GM12878 (cell line): ENCODE measurements at regions not wholly inside any gene's neighbourhood (a gene's known extent, or its start where the extent isn't known, plus 50 kb on each side); places are given as distances from the start of the nearest gene placed in this dataset.

ENCODE experiments used
- ASH2L ChIP-seq: fragments of 300-600, 200-600 bp; sonication (generic); IDR thresholded peaks from 2 replicates; pipeline ENCODE4 v1.6.1; 2017; ENCODE audit warnings: low read depth, mild to moderate bottlenecking, borderline replicate concordance
- GABPA ChIP-seq: IDR thresholded peaks from 2 replicates; pipeline ENCODE4 v1.6.1; 2014; ENCODE audit warnings: antibody characterized with exemption, low read depth, mild to moderate bottlenecking, inconsistent platforms
- IKZF2 ChIP-seq, 2 experiments: fragments of 450-650 bp; IDR thresholded peaks; 2 replicates each; pipeline ENCODE4 v1.6.1; 2017; ENCODE audit warnings: mild to moderate bottlenecking in 2 of 2, moderate library complexity in 2 of 2
- MEF2A ChIP-seq: IDR thresholded peaks from 2 replicates; pipeline ENCODE4 v1.6.1; 2011; ENCODE audit warnings: low read depth, mild to moderate bottlenecking, low read length, moderate library complexity; ENCODE audit not compliant: insufficient read depth
- POLR2A ChIP-seq: IDR thresholded peaks from 2 replicates; pipeline ENCODE4 v1.6.1; 2011; ENCODE audit warnings: low read depth, mild to moderate bottlenecking, low read length
- POLR2AphosphoS5 ChIP-seq: IDR thresholded peaks from 2 replicates; pipeline ENCODE4 v1.6.1; 2011; ENCODE audit warnings: mild to moderate bottlenecking, low read length, inconsistent platforms
- POU2F2 ChIP-seq: IDR thresholded peaks from 3 replicates; pipeline ENCODE4 v1.6.1; 2011; ENCODE audit warnings: low read depth, mild to moderate bottlenecking, low read length, borderline replicate concordance
- RAD21 ChIP-seq: IDR thresholded peaks from 2 replicates; pipeline ENCODE4 v1.6.1; 2011; ENCODE audit warnings: mild to moderate bottlenecking, low read depth, low read length, moderate library complexity; ENCODE audit not compliant: insufficient read depth
- SIN3A ChIP-seq: IDR thresholded peaks from 2 replicates; pipeline ENCODE4 v1.6.1; 2012; ENCODE audit warnings: low read depth, low read length, improper control_type of control experiment
- TCF12 ChIP-seq: IDR thresholded peaks from 2 replicates; pipeline ENCODE4 v1.6.1; 2011; ENCODE audit warnings: low read depth, mild to moderate bottlenecking, low read length
- TCF7 ChIP-seq: IDR thresholded peaks from 2 replicates; pipeline ENCODE4 v1.6.1; 2014; ENCODE audit warnings: antibody characterized with exemption, borderline replicate concordance
- YY1 ChIP-seq: IDR thresholded peaks from 2 replicates; pipeline ENCODE4 v1.6.1; 2011; ENCODE audit warnings: low read depth, mild to moderate bottlenecking, low read length
- TF ChIP-seq, protein P1 (sequence below), 3 experiments: IDR thresholded peaks in 2 of 3; conservative IDR thresholded peaks in 1 of 3; 2 replicates each; pipeline ENCODE4 v1.5.1; 2011; ENCODE audit warnings: low read depth in 3 of 3, low read length in 3 of 3, mild to moderate bottlenecking in 3 of 3, control low read depth in 2 of 3, moderate library complexity in 2 of 3, inconsistent platforms in 1 of 3, mixed read lengths in 1 of 3; ENCODE audit not compliant: control insufficient read depth in 2 of 3, insufficient read depth in 1 of 3; ENCODE audit errors: extremely low read depth in 1 of 3
- TF ChIP-seq, protein P2 (sequence below): IDR thresholded peaks from 2 replicates; pipeline ENCODE4 v1.6.1; 2011; ENCODE audit warnings: low read depth, low read length, improper control_type of control experiment, borderline replicate concordance

DNA sequence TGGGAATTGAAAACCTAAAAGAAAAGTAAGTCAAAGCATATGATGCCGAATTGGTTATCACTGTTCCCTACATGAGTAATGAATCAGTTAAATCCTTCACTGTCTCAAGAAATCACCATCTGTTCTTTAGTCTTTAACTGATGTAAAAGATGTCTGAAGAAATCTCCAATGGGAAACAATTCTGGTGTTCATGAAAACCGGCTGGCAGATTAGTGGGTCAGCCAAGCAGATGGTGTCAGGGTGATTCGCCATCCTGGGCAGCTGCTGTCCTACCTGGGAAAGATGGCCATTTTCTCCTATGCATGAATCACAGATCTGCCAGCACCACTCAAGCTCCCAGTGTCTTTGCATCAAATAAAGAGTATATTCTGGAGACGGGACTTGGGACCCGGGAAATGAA lies 925.2 kb upstream of the GHITM start:
- TF ChIP-seq MEF2A (no peak), POLR2A (no peak), ASH2L (no peak), TCF12 (no peak), RAD21 (no peak), POU2F2 (no peak), SIN3A (no peak), POLR2AphosphoS5 (no peak), TCF7 (no peak), IKZF2 (IDR thresholded peaks at IDR 0.05) (no peak), GABPA (no peak), YY1 (no peak)
- TF ChIP-seq, protein P1, sequence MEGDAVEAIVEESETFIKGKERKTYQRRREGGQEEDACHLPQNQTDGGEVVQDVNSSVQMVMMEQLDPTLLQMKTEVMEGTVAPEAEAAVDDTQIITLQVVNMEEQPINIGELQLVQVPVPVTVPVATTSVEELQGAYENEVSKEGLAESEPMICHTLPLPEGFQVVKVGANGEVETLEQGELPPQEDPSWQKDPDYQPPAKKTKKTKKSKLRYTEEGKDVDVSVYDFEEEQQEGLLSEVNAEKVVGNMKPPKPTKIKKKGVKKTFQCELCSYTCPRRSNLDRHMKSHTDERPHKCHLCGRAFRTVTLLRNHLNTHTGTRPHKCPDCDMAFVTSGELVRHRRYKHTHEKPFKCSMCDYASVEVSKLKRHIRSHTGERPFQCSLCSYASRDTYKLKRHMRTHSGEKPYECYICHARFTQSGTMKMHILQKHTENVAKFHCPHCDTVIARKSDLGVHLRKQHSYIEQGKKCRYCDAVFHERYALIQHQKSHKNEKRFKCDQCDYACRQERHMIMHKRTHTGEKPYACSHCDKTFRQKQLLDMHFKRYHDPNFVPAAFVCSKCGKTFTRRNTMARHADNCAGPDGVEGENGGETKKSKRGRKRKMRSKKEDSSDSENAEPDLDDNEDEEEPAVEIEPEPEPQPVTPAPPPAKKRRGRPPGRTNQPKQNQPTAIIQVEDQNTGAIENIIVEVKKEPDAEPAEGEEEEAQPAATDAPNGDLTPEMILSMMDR (IDR thresholded peaks at IDR 0.05 in 2 of 3, conservative IDR thresholded peaks at IDR 0.05 in 1 of 3; ENCODE audit: control insufficient read depth in 2 of 3, extremely low read depth in 1 of 3, insufficient read depth in 1 of 3, low read depth in 3 of 3, low read length in 3 of 3) = no peak
- TF ChIP-seq, protein P2, sequence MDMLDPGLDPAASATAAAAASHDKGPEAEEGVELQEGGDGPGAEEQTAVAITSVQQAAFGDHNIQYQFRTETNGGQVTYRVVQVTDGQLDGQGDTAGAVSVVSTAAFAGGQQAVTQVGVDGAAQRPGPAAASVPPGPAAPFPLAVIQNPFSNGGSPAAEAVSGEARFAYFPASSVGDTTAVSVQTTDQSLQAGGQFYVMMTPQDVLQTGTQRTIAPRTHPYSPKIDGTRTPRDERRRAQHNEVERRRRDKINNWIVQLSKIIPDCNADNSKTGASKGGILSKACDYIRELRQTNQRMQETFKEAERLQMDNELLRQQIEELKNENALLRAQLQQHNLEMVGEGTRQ = no peak
